ENCODE measurements at regions not wholly inside any gene's neighbourhood (a gene's known extent, or its start where the extent isn't known, plus 50 kb on each side); places are given as distances from the start of the nearest gene placed in this dataset.
A peak's percentile ranks its signal among the peaks of the same experiment; 100 is the strongest.

DNA sequence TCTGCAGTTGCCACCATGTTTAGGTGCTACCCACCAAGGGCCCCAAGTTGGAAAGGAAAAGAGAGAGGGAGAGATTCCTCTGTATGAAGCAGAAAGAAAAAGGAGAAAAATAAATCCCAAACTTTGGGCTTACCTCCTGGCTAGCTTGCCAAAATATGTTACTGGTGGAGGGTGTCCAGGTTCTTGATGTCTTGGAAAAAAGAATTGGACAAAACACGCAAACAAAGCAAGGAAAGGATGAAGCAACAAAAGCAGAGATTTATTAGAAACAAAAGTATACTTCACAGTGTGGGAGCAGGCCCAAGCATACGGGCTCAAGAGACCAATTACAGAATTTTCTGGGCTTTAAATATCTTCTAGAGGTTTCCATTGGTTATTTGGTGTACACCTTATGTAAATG is 204.5 kb upstream of the LRRC7 start:
- H2BK5ac ChIP-seq (ENCODE audit: low read depth, low read length, poor library complexity), result no peak overlapping the region
- no peak overlapping the region for H4K8ac ChIP-seq (ENCODE audit: low read depth, low read length)
- no peak overlapping the region for H3K4me3 ChIP-seq (ENCODE audit: low read depth, low read length)
- H4K91ac ChIP-seq (ENCODE audit: low read depth, low read length), result no peak overlapping the region
- H3K9me3 ChIP-seq (ENCODE audit: insufficient read depth, low read depth, low read length), result no peaks in the 10 kb centered on the region
- H2BK12ac ChIP-seq (ENCODE audit: low read length), result no peak overlapping the region
- no peak overlapping the region for H2AK5ac ChIP-seq (ENCODE audit: low read length)
- no peak for DNase-seq
- H3K18ac ChIP-seq (ENCODE audit: low read length), result no peak overlapping the region
- no peak overlapping the region for H3K4ac ChIP-seq (ENCODE audit: low read depth, low read length)
- H3K36me3 ChIP-seq (ENCODE audit: control insufficient read depth in 1 of 2, insufficient read depth in 2 of 2, low read length in 2 of 2), result no peaks in the 10 kb centered on the region
- no peak overlapping the region for H3K27ac ChIP-seq (ENCODE audit: low read depth, low read length)
- no peak overlapping the region for H3K9ac ChIP-seq (ENCODE audit: low read length)
- WGBS (ENCODE audit: extremely low coverage, insufficient coverage, insufficient read length), result no CpG with 5 or more reads among the region's 2 CpGs
- no peak overlapping the region for H3K23ac ChIP-seq (ENCODE audit: low read length)
- H3K79me2 ChIP-seq (ENCODE audit: control insufficient read depth, insufficient read depth, low read length, poor library complexity), result no peaks in the 10 kb centered on the region
- no peaks in the 10 kb centered on the region for H3K79me1 ChIP-seq (ENCODE audit: low read length)
- H2BK120ac ChIP-seq (ENCODE audit: insufficient read depth, low read length, poor library complexity), result no peak overlapping the region
- H3K4me2 ChIP-seq (ENCODE audit: low read length), result no peak overlapping the region
- H2AFZ ChIP-seq (ENCODE audit: insufficient read depth, low read length, poor library complexity), result no peak overlapping the region
- H3K4me1 ChIP-seq (ENCODE audit: control insufficient read depth in 1 of 2, insufficient read depth in 2 of 2, low read length in 2 of 2), result no peaks in the 10 kb centered on the region
- no peak overlapping the region for H3K14ac ChIP-seq (ENCODE audit: low read length)
- H3K27me3 ChIP-seq (ENCODE audit: insufficient read depth, low read length), result no peaks in the 10 kb centered on the region
- H4K12ac ChIP-seq (ENCODE audit: low read depth, low read length), result no peak overlapping the region

DNA sequence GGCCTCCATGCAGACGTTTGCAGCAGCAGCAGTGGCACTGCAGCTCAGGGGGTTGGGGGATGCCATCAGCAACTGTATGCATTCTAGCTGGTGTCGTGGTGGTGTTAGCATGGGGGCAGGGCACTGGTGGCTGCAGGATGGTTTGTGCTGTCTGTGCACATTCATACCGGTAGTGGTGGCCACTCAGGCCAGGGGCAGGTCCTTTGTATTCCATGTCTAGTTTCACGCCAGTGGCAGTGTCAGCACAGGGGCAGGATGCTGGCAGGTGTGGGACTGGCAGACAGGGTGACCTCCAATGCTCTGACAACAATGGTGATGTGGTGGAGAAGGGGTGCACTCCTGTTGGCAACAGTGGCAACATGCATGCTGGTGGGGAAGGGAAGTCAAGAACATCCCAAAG is 194.2 kb upstream of the LRRC7 start:
- no peak overlapping the region for H3K23ac ChIP-seq (ENCODE audit: low read length)
- no peak overlapping the region for H4K8ac ChIP-seq (ENCODE audit: low read depth, low read length)
- no peaks in the 10 kb centered on the region for H3K27me3 ChIP-seq (ENCODE audit: insufficient read depth, low read length)
- H3K4ac ChIP-seq (ENCODE audit: low read depth, low read length), result no peak overlapping the region
- H4K91ac ChIP-seq (ENCODE audit: low read depth, low read length), result no peak overlapping the region
- H2AK5ac ChIP-seq (ENCODE audit: low read length), result no peak overlapping the region
- H3K79me2 ChIP-seq (ENCODE audit: control insufficient read depth, insufficient read depth, low read length, poor library complexity), result no peaks in the 10 kb centered on the region
- no peaks in the 10 kb centered on the region for H3K79me1 ChIP-seq (ENCODE audit: low read length)
- H3K4me3 ChIP-seq (ENCODE audit: low read depth, low read length), result peak overlapping the region; percentile 37
- DNase-seq, result no peak
- no peak overlapping the region for H3K18ac ChIP-seq (ENCODE audit: low read length)
- H3K14ac ChIP-seq (ENCODE audit: low read length), result no peak overlapping the region
- no peak overlapping the region for H3K9ac ChIP-seq (ENCODE audit: low read length)
- no peaks in the 10 kb centered on the region for H3K36me3 ChIP-seq (ENCODE audit: control insufficient read depth in 1 of 2, insufficient read depth in 2 of 2, low read length in 2 of 2)
- no CpG with 5 or more reads among the region's 4 CpGs for WGBS (ENCODE audit: extremely low coverage, insufficient coverage, insufficient read length)
- H3K27ac ChIP-seq (ENCODE audit: low read depth, low read length), result no peak overlapping the region
- H4K12ac ChIP-seq (ENCODE audit: low read depth, low read length), result no peak overlapping the region
- no peak overlapping the region for H2AFZ ChIP-seq (ENCODE audit: insufficient read depth, low read length, poor library complexity)
- H2BK12ac ChIP-seq (ENCODE audit: low read length), result no peak overlapping the region
- H3K4me1 ChIP-seq (ENCODE audit: control insufficient read depth in 1 of 2, insufficient read depth in 2 of 2, low read length in 2 of 2), result no peaks in the 10 kb centered on the region
- H3K4me2 ChIP-seq (ENCODE audit: low read length), result no peak overlapping the region
- H3K9me3 ChIP-seq (ENCODE audit: insufficient read depth, low read depth, low read length), result no peaks in the 10 kb centered on the region
- H2BK5ac ChIP-seq (ENCODE audit: low read depth, low read length, poor library complexity), result no peak overlapping the region
- no peak overlapping the region for H2BK120ac ChIP-seq (ENCODE audit: insufficient read depth, low read length, poor library complexity)

DNA sequence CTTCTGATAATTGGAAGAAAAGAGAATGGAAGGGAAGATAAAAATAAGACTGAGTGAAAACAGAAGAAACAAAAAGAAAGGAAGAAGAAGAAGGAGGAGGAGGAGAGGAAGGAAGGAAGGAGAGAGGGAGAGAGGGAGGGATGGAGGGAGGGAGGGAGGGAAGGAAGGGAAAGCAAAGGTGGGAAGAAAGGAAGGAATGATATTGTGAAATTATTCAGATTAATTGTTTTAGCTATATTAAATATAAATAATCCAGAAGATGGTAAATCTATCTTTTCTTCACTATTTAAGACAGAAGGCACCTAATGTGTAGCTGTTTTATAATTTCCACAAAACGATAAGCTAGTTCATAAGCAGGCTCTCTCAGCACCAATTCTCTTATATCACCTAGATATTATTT is 191.3 kb upstream of the LRRC7 start:
- Histone ChIP-seq H4K12ac (ENCODE audit: low read depth, low read length) (no peak overlapping the region), H3K4me1 (ENCODE audit: control insufficient read depth in 1 of 2, insufficient read depth in 2 of 2, low read length in 2 of 2) (no peaks in the 10 kb centered on the region), H3K23ac (ENCODE audit: low read length) (no peak overlapping the region), H3K14ac (ENCODE audit: low read length) (no peak overlapping the region), H3K27me3 (ENCODE audit: insufficient read depth, low read length) (no peaks in the 10 kb centered on the region), H2AK5ac (ENCODE audit: low read length) (no peak overlapping the region), H3K18ac (ENCODE audit: low read length) (no peak overlapping the region), H3K4me3 (ENCODE audit: low read depth, low read length) (no peak overlapping the region), H2BK120ac (ENCODE audit: insufficient read depth, low read length, poor library complexity) (no peak overlapping the region), H3K27ac (ENCODE audit: low read depth, low read length) (no peak overlapping the region), H3K9ac (ENCODE audit: low read length) (no peak overlapping the region), H3K9me3 (ENCODE audit: insufficient read depth, low read depth, low read length) (no peaks in the 10 kb centered on the region), H2BK5ac (ENCODE audit: low read depth, low read length, poor library complexity) (no peak overlapping the region), H3K79me2 (ENCODE audit: control insufficient read depth, insufficient read depth, low read length, poor library complexity) (no peaks in the 10 kb centered on the region), H3K36me3 (ENCODE audit: control insufficient read depth in 1 of 2, insufficient read depth in 2 of 2, low read length in 2 of 2) (no peaks in the 10 kb centered on the region), H3K4me2 (ENCODE audit: low read length) (no peak overlapping the region), H2BK12ac (ENCODE audit: low read length) (no peak overlapping the region), H2AFZ (ENCODE audit: insufficient read depth, low read length, poor library complexity) (no peak overlapping the region), H4K91ac (ENCODE audit: low read depth, low read length) (no peak overlapping the region), H4K8ac (ENCODE audit: low read depth, low read length) (no peak overlapping the region), H3K4ac (ENCODE audit: low read depth, low read length) (no peak overlapping the region), H3K79me1 (ENCODE audit: low read length) (no peaks in the 10 kb centered on the region)
- no CpG with 5 or more reads among the region's 1 CpG for WGBS (ENCODE audit: extremely low coverage, insufficient coverage, insufficient read length)
- no peak for DNase-seq

DNA sequence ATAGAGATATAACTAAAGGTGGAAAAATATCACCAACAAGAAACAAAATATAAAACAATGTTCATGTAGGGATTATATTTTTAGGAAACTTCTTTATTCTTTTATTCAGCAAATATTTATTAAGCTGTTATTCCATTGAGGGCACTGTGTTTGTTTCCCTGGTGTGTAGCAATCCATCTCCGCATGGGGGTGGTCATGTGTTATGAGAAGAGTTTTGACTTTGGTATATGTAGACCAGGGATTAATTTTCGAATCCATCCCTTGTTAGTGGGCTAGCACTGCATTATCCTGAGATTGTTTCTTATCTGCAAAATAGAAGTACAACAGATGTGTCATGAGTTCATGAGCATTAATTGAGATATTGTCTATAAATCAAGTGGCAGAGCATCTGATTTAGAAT is 190.2 kb upstream of the LRRC7 start:
- no peak overlapping the region for H2BK12ac ChIP-seq (ENCODE audit: low read length)
- no peak overlapping the region for H3K4me3 ChIP-seq (ENCODE audit: low read depth, low read length)
- H3K23ac ChIP-seq (ENCODE audit: low read length), result no peak overlapping the region
- no peak overlapping the region for H2BK5ac ChIP-seq (ENCODE audit: low read depth, low read length, poor library complexity)
- peak in 1 of 2 donors; percentile 3 for DNase-seq
- no peaks in the 10 kb centered on the region for H3K4me1 ChIP-seq (ENCODE audit: control insufficient read depth in 1 of 2, insufficient read depth in 2 of 2, low read length in 2 of 2)
- no peak overlapping the region for H2AFZ ChIP-seq (ENCODE audit: insufficient read depth, low read length, poor library complexity)
- H3K4me2 ChIP-seq (ENCODE audit: low read length), result no peak overlapping the region
- no peak overlapping the region for H2BK120ac ChIP-seq (ENCODE audit: insufficient read depth, low read length, poor library complexity)
- no peak overlapping the region for H3K27ac ChIP-seq (ENCODE audit: low read depth, low read length)
- no peaks in the 10 kb centered on the region for H3K9me3 ChIP-seq (ENCODE audit: insufficient read depth, low read depth, low read length)
- no peaks in the 10 kb centered on the region for H3K27me3 ChIP-seq (ENCODE audit: insufficient read depth, low read length)
- no CpG with 5 or more reads among the region's 2 CpGs for WGBS (ENCODE audit: extremely low coverage, insufficient coverage, insufficient read length)
- H3K14ac ChIP-seq (ENCODE audit: low read length), result no peak overlapping the region
- H3K36me3 ChIP-seq (ENCODE audit: control insufficient read depth in 1 of 2, insufficient read depth in 2 of 2, low read length in 2 of 2), result no peaks in the 10 kb centered on the region
- H2AK5ac ChIP-seq (ENCODE audit: low read length), result no peak overlapping the region
- H3K79me1 ChIP-seq (ENCODE audit: low read length), result no peaks in the 10 kb centered on the region
- no peak overlapping the region for H3K9ac ChIP-seq (ENCODE audit: low read length)
- no peaks in the 10 kb centered on the region for H3K79me2 ChIP-seq (ENCODE audit: control insufficient read depth, insufficient read depth, low read length, poor library complexity)
- H3K4ac ChIP-seq (ENCODE audit: low read depth, low read length), result no peak overlapping the region
- H4K91ac ChIP-seq (ENCODE audit: low read depth, low read length), result no peak overlapping the region
- H4K8ac ChIP-seq (ENCODE audit: low read depth, low read length), result no peak overlapping the region
- H3K18ac ChIP-seq (ENCODE audit: low read length), result no peak overlapping the region
- H4K12ac ChIP-seq (ENCODE audit: low read depth, low read length), result no peak overlapping the region

DNA sequence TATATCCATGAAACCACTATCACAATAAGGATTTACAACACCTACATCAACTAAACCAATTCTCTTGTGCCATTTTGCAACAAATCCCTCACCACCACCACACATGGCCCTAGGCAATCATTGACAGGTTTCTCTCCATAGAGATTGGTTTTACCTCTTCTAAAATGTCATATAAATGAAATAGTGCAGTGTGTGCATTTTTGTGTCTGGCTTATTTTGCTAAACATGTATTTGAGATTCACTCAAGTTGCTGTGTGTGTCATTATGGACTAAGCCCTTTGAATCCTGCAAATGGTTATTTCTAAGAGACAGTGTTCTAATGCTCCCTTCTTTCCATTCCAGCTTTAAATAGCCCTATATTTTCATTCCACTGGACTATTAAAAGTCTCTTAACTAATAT is 179.7 kb upstream of the LRRC7 start:
- Histone ChIP-seq H3K4me2 (ENCODE audit: low read length) (no peak overlapping the region), H3K14ac (ENCODE audit: low read length) (no peak overlapping the region), H3K79me1 (ENCODE audit: low read length) (no peaks in the 10 kb centered on the region), H3K23ac (ENCODE audit: low read length) (no peak overlapping the region), H3K27ac (ENCODE audit: low read depth, low read length) (no peak overlapping the region), H2AK5ac (ENCODE audit: low read length) (no peak overlapping the region), H4K8ac (ENCODE audit: low read depth, low read length) (no peak overlapping the region), H3K27me3 (ENCODE audit: insufficient read depth, low read length) (no peaks in the 10 kb centered on the region), H3K79me2 (ENCODE audit: control insufficient read depth, insufficient read depth, low read length, poor library complexity) (no peaks in the 10 kb centered on the region), H3K9me3 (ENCODE audit: insufficient read depth, low read depth, low read length) (no peaks in the 10 kb centered on the region), H3K9ac (ENCODE audit: low read length) (no peak overlapping the region), H4K12ac (ENCODE audit: low read depth, low read length) (no peak overlapping the region), H3K4me3 (ENCODE audit: low read depth, low read length) (no peak overlapping the region), H3K36me3 (ENCODE audit: control insufficient read depth in 1 of 2, insufficient read depth in 2 of 2, low read length in 2 of 2) (no peaks in the 10 kb centered on the region), H3K4ac (ENCODE audit: low read depth, low read length) (no peak overlapping the region), H2BK5ac (ENCODE audit: low read depth, low read length, poor library complexity) (no peak overlapping the region), H3K18ac (ENCODE audit: low read length) (no peak overlapping the region), H2BK120ac (ENCODE audit: insufficient read depth, low read length, poor library complexity) (no peak overlapping the region), H2AFZ (ENCODE audit: insufficient read depth, low read length, poor library complexity) (no peak overlapping the region), H2BK12ac (ENCODE audit: low read length) (no peak overlapping the region), H3K4me1 (ENCODE audit: control insufficient read depth in 1 of 2, insufficient read depth in 2 of 2, low read length in 2 of 2) (no peaks in the 10 kb centered on the region), H4K91ac (ENCODE audit: low read depth, low read length) (no peak overlapping the region)
- DNase-seq, result no peak

All from trophoblast cell (in vitro differentiated cells and primary cell).